Neural progenitor cell (in vitro differentiated cells): ENCODE measurements at regions not wholly inside any gene's neighbourhood (a gene's known extent, or its start where the extent isn't known, plus 50 kb on each side); places are given as distances from the start of the nearest gene placed in this dataset.

Experiments used
- DNase-seq: peaks from one replicate; pipeline ENCODE4 v3.0.0-alpha.2; 2016; ENCODE audit warnings: low spot score
- H2AFZ ChIP-seq: fragments of 200-600 bp; sonication (generic); replicated peaks from 2 replicates; pipeline ENCODE4 v1.6.1; 2016; ENCODE audit warnings: antibody characterized with exemption
- H3F3A ChIP-seq: fragments of 200-600 bp; sonication (generic); 2 replicates; pipeline ENCODE4 v1.6.1; 2016; ENCODE audit warnings: antibody characterized with exemption, low read depth
- H3K27ac ChIP-seq: fragments of 200-600 bp; sonication (generic); 2 replicates; pipeline ENCODE4 v1.5.1; 2016; ENCODE audit warnings: mild to moderate bottlenecking
- H3K27me3 ChIP-seq: fragments of 200-600 bp; sonication (generic); 2 replicates; pipeline ENCODE4 v1.6.1; 2016; ENCODE audit warnings: mild to moderate bottlenecking, moderate library complexity
- H3K36me3 ChIP-seq: fragments of 200-600 bp; sonication (generic); 2 replicates; pipeline ENCODE4 v1.5.1; 2016
- H3K4me1 ChIP-seq: fragments of 200-600 bp; sonication (generic); 2 replicates; pipeline ENCODE4 v1.6.1; 2016; ENCODE audit warnings: mixed run types
- H3K4me2 ChIP-seq: fragments of 200-600 bp; sonication (generic); 2 replicates; pipeline ENCODE4 v1.6.1; 2016
- H3K4me3 ChIP-seq: fragments of 200-600 bp; sonication (generic); 2 replicates; pipeline ENCODE4 v1.5.1; 2016
- H3K79me2 ChIP-seq: fragments of 200-600 bp; sonication (generic); 2 replicates; pipeline ENCODE4 v1.6.1; 2016; ENCODE audit warnings: low read depth
- H3K9ac ChIP-seq: fragments of 200-600 bp; sonication (generic); 2 replicates; pipeline ENCODE4 v1.6.1; 2016
- H3K9me3 ChIP-seq: fragments of 200-600 bp; sonication (generic); 2 replicates; pipeline ENCODE4 v1.5.1; 2016; ENCODE audit warnings: low read depth
- H4K20me1 ChIP-seq: fragments of 200-600 bp; sonication (generic); 2 replicates; pipeline ENCODE4 v1.6.1; 2016; ENCODE audit warnings: low read depth
- H3K27ac Mint-ChIP-seq: 3 replicates; pipeline ENCODE4 v1.8.0; 2021; ENCODE audit warnings: mixed read lengths
- H3K27me3 Mint-ChIP-seq: 2 replicates; pipeline ENCODE4 v1.8.0; 2022; ENCODE audit warnings: low read depth, mild to moderate bottlenecking, inconsistent platforms, moderate library complexity, mixed read lengths; ENCODE audit not compliant: insufficient read depth
- H3K36me3 Mint-ChIP-seq: 3 replicates; pipeline ENCODE4 v1.8.0; 2021; ENCODE audit warnings: mixed read lengths
- H3K4me1 Mint-ChIP-seq: 3 replicates; pipeline ENCODE4 v1.8.0; 2021; ENCODE audit warnings: mixed read lengths
- H3K4me3 Mint-ChIP-seq: 3 replicates; pipeline ENCODE4 v1.8.0; 2021; ENCODE audit warnings: mild to moderate bottlenecking, moderate library complexity, mixed read lengths
- H3K9me3 Mint-ChIP-seq: 3 replicates; pipeline ENCODE4 v1.8.0; 2020; ENCODE audit warnings: mixed read lengths
- CTCF ChIP-seq: fragments of 200-600 bp; sonication (generic); IDR thresholded peaks from 2 replicates; pipeline ENCODE4 v1.5.1; 2017; ENCODE audit warnings: antibody characterized with exemption, mild to moderate bottlenecking
- EZH2 ChIP-seq: fragments of 200-600 bp; sonication (generic); IDR thresholded peaks from 2 replicates; pipeline ENCODE4 v1.6.1; 2017; ENCODE audit warnings: antibody characterized with exemption, mild to moderate bottlenecking, moderate library complexity
- EZH2phosphoT487 ChIP-seq: fragments of 200-600 bp; sonication (generic); IDR thresholded peaks from 2 replicates; pipeline ENCODE4 v1.6.1; 2017; ENCODE audit warnings: antibody characterized with exemption

GRCh38 chr9:108536836-108537601 is 318.8 kb downstream of the ACTL7B start:
- Mint-ChIP-seq H3K27ac (no peak overlapping the region), H3K4me1 (no peaks in the 10 kb centered on the region)

GRCh38 chr9:108535526-108535925 is 320.3 kb downstream of the ACTL7B start:
- DNase-seq, result peak; percentile 31
- peak; percentile 63 for TF ChIP-seq CTCF
- no peak for TF ChIP-seq EZH2phosphoT487
- no peak for TF ChIP-seq EZH2
- H3K27ac Mint-ChIP-seq, result no peak overlapping the region
- no peaks in the 10 kb centered on the region for H3K36me3 Mint-ChIP-seq
- H3K9me3 Mint-ChIP-seq, result peaks cover 4% of the 10 kb centered on the region
- H3K4me3 Mint-ChIP-seq, result no peak overlapping the region
- H3K4me1 Mint-ChIP-seq, result no peaks in the 10 kb centered on the region
- no peak overlapping the region for H3K27ac ChIP-seq
- H3K79me2 ChIP-seq, result no peaks in the 10 kb centered on the region
- no peaks in the 10 kb centered on the region for H4K20me1 ChIP-seq
- no peaks in the 10 kb centered on the region for H3K36me3 ChIP-seq
- H3K4me2 ChIP-seq, result no peak overlapping the region
- H3K27me3 Mint-ChIP-seq, result peaks cover 4% of the 10 kb centered on the region
- no peaks in the 10 kb centered on the region for H3K4me1 ChIP-seq
- H3F3A ChIP-seq, result no peaks in the 10 kb centered on the region
- no peak overlapping the region for H3K4me3 ChIP-seq
- no peaks in the 10 kb centered on the region for H3K27me3 ChIP-seq
- no peaks in the 10 kb centered on the region for H3K9me3 ChIP-seq
- peak overlapping the region; percentile 5 for H2AFZ ChIP-seq
- H3K9ac ChIP-seq, result no peak overlapping the region

More at GRCh38 chr9:108536836-108537601, 318.8 kb downstream of the ACTL7B start:
- Histone ChIP-seq H3K4me2 (no peak overlapping the region), H3K36me3 (no peaks in the 10 kb centered on the region), H3K27me3 (no peaks in the 10 kb centered on the region), H2AFZ (no peak overlapping the region), H3K27ac (no peak overlapping the region), H3K4me3 (no peak overlapping the region), H3K4me1 (no peaks in the 10 kb centered on the region), H3F3A (no peaks in the 10 kb centered on the region), H4K20me1 (no peaks in the 10 kb centered on the region), H3K9me3 (no peaks in the 10 kb centered on the region), H3K9ac (no peak overlapping the region), H3K79me2 (no peaks in the 10 kb centered on the region)
- DNase-seq, result no peak
- H3K4me3 Mint-ChIP-seq, result no peak overlapping the region
- TF ChIP-seq CTCF (no peak), EZH2 (no peak), EZH2phosphoT487 (no peak)
- peaks cover 4% of the 10 kb centered on the region for H3K27me3 Mint-ChIP-seq
- peaks cover 4% of the 10 kb centered on the region for H3K9me3 Mint-ChIP-seq
- H3K36me3 Mint-ChIP-seq, result no peaks in the 10 kb centered on the region

- Mint-ChIP-seq H3K9me3 (peaks cover 4% of the 10 kb centered on the region), H3K4me1 (no peaks in the 10 kb centered on the region), H3K27ac (no peak overlapping the region), H3K4me3 (no peak overlapping the region), H3K27me3 (peaks cover 4% of the 10 kb centered on the region), H3K36me3 (no peaks in the 10 kb centered on the region)
- no peaks in the 10 kb centered on the region for H3F3A ChIP-seq
- no peak overlapping the region for H3K9ac ChIP-seq
- H3K4me2 ChIP-seq, result no peak overlapping the region
- no peak for DNase-seq
- no peak overlapping the region for H3K27ac ChIP-seq
- no peaks in the 10 kb centered on the region for H4K20me1 ChIP-seq
- H3K4me1 ChIP-seq, result no peaks in the 10 kb centered on the region
- TF ChIP-seq CTCF, result no peak
- no peak for TF ChIP-seq EZH2
- no peak for TF ChIP-seq EZH2phosphoT487
- no peak overlapping the region for H3K4me3 ChIP-seq
- H3K9me3 ChIP-seq, result no peaks in the 10 kb centered on the region
- no peak overlapping the region for H2AFZ ChIP-seq
- no peaks in the 10 kb centered on the region for H3K79me2 ChIP-seq
- H3K36me3 ChIP-seq, result no peaks in the 10 kb centered on the region
- H3K27me3 ChIP-seq, result no peaks in the 10 kb centered on the region
Measured at GRCh38 chr9:108534741-108535140, 321.0 kb downstream of the ACTL7B start.
